NB4 (cell line): ENCODE measurements at regions not wholly inside any gene's neighbourhood (a gene's known extent, or its start where the extent isn't known, plus 50 kb on each side); places are given as distances from the start of the nearest gene placed in this dataset.
"Not testable (repeated sequence)": the region's sequence is repeated elsewhere in the genome, so short reads cannot be mapped to it uniquely, and the experiment has no call there.

Experiments
- DNase-seq: peaks from one replicate; pipeline ENCODE4 v3.0.0; 2010; ENCODE audit warnings: low read depth
- H3K4me3 ChIP-seq: one replicate; pipeline ENCODE4 v1.5.1; 2011; ENCODE audit warnings: mild to moderate bottlenecking, low read depth, low read length, moderate library complexity
- MAX ChIP-seq: IDR thresholded peaks from 2 replicates; pipeline ENCODE4 v1.6.1; 2011; ENCODE audit warnings: low read depth, low read length
- MYC ChIP-seq: IDR thresholded peaks from 2 replicates; pipeline ENCODE4 v1.6.1; 2011; ENCODE audit warnings: low read depth, low read length
- POLR2A ChIP-seq: IDR thresholded peaks from 2 replicates; pipeline ENCODE4 v1.6.1; 2011; ENCODE audit warnings: mild to moderate bottlenecking; ENCODE audit not compliant: insufficient read length; ENCODE audit errors: extremely low read depth
- TF ChIP-seq, protein P1 (sequence below): IDR thresholded peaks from one replicate; pipeline ENCODE4 v1.5.1; 2012; ENCODE audit warnings: low read depth, low read length

GRCh38 chr10:2026936-2027335, 289.6 kb upstream of the ADARB2 start:
- TF ChIP-seq POLR2A (no peak), MYC (no peak), MAX (no peak)
- TF ChIP-seq, protein P1, sequence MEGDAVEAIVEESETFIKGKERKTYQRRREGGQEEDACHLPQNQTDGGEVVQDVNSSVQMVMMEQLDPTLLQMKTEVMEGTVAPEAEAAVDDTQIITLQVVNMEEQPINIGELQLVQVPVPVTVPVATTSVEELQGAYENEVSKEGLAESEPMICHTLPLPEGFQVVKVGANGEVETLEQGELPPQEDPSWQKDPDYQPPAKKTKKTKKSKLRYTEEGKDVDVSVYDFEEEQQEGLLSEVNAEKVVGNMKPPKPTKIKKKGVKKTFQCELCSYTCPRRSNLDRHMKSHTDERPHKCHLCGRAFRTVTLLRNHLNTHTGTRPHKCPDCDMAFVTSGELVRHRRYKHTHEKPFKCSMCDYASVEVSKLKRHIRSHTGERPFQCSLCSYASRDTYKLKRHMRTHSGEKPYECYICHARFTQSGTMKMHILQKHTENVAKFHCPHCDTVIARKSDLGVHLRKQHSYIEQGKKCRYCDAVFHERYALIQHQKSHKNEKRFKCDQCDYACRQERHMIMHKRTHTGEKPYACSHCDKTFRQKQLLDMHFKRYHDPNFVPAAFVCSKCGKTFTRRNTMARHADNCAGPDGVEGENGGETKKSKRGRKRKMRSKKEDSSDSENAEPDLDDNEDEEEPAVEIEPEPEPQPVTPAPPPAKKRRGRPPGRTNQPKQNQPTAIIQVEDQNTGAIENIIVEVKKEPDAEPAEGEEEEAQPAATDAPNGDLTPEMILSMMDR: no peak
- no peak for DNase-seq
- H3K4me3 ChIP-seq: no peak overlapping the region

- DNase-seq, H3K4me3 ChIP-seq: not testable (repeated sequence)
Observed at GRCh38 chr10:2024750-2025149, 287.4 kb upstream of the ADARB2 start.

GRCh38 chr10:2023687-2024086, 286.4 kb upstream of the ADARB2 start:
- TF ChIP-seq, protein P1: no peak
- TF ChIP-seq MYC (no peak), MAX (no peak), POLR2A (no peak)
- H3K4me3 ChIP-seq: no peak overlapping the region

GRCh38 chr10:2022401-2022800, 285.1 kb upstream of the ADARB2 start:
- no peak for TF ChIP-seq MAX
- no peak for TF ChIP-seq MYC
- TF ChIP-seq POLR2A: no peak
- TF ChIP-seq, protein P1: no peak
- DNase-seq: no peak
- H3K4me3 ChIP-seq: no peak overlapping the region

More at GRCh38 chr10:2023687-2024086, 286.4 kb upstream of the ADARB2 start:
- DNase-seq: no peak

GRCh38 chr10:2020836-2021235, 283.5 kb upstream of the ADARB2 start:
- TF ChIP-seq MYC (no peak), MAX (no peak), POLR2A (no peak)
- TF ChIP-seq, protein P1: no peak
- DNase-seq: peak; percentile 64
- no peak overlapping the region for H3K4me3 ChIP-seq

DNA sequence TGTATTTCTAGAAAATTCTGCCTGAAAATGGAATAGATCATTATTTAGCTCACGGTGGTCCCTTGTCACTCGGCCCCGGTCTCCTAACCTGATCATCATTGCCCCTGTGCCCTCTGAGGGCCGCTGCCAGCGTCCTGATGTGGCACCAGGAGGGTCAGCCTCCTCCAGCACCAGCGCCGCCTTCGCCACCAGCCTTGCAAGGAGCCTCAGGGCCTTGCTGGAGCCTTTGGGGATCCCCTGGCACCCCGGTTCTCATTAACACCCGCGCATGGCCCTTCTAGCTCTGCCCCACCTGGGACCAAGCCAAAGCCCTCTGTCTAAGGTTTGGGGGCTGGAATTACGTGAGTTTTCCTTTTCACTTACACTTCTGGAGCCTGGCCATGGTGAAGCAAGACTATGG, 282.5 kb upstream of the ADARB2 start:
- no peak overlapping the region for H3K4me3 ChIP-seq
- no peak for DNase-seq
- TF ChIP-seq MYC: no peak
- TF ChIP-seq, protein P1: no peak
- no peak for TF ChIP-seq POLR2A
- no peak for TF ChIP-seq MAX
